ENCODE measurements at regions not wholly inside any gene's neighbourhood (a gene's known extent, or its start where the extent isn't known, plus 50 kb on each side); places are given as distances from the start of the nearest gene placed in this dataset.

DNA sequence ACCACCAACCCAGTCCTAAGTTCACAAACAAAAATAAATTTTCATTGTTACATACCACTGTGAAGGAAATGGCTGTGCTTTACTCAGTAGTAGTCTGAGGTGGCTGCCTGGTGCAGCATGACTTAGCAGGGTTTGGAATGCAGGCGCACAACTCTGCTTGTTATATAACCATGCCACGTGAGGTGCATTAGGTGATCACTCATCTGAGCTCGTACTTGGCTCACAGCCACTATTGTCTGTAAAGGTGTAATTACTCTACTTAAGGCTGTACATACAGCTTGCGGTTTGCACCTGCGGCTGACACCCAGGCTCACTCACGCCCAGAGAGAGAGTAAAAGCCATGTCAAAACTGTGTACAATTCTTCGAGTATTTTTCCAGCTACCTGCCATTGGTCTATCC, 599.4 kb downstream of the LTN1 start:
- ATAC-seq (no peak), DNase-seq (ENCODE audit: low spot score) (no peak)
- peaks cover 23% of the 10 kb centered on the region for H3K9me3 Mint-ChIP-seq
- no peak overlapping the region for H3K4me3 Mint-ChIP-seq
- ChIA-PET POLR2A (no interaction called here), CTCF (interaction anchor here (1.2 kb wide), 1 partner anchor 352 kb away, joined by 3 read pairs; no protein-coding TSS in a partner anchor)
- peaks cover 16% of the 10 kb centered on the region for H3K36me3 Mint-ChIP-seq
- no peaks in the 10 kb centered on the region for H3K27me3 Mint-ChIP-seq (ENCODE audit: low read depth)
- H3K27ac Mint-ChIP-seq = no peak overlapping the region
- TF ChIP-seq ZNF423 (CRISPR knock-in tag; IDR thresholded peaks at IDR 0.05) (no peak), KAT7 (CRISPR knock-in tag; IDR thresholded peaks at IDR 0.05; ENCODE audit: borderline replicate concordance) (no peak), ZNF532 (CRISPR knock-in tag; IDR thresholded peaks at IDR 0.05; ENCODE audit: borderline replicate concordance) (no peak), FOXJ3 (CRISPR knock-in tag; IDR thresholded peaks at IDR 0.05; ENCODE audit: borderline replicate concordance) (no peak), NFYB (CRISPR knock-in tag; conservative IDR thresholded peaks at IDR 0.05; ENCODE audit: low read depth) (no peak), FOXP4 (CRISPR knock-in tag; IDR thresholded peaks at IDR 0.05) (no peak), ZNF671 (CRISPR knock-in tag; IDR thresholded peaks at IDR 0.05) (no peak), OVOL2 (CRISPR knock-in tag; IDR thresholded peaks at IDR 0.05; ENCODE audit: borderline replicate concordance) (no peak), TEAD4 (CRISPR knock-in tag; IDR thresholded peaks at IDR 0.05) (no peak), MXD4 (CRISPR knock-in tag; IDR thresholded peaks at IDR 0.05; ENCODE audit: borderline replicate concordance) (no peak), PRRX2 (CRISPR knock-in tag; IDR thresholded peaks at IDR 0.05) (no peak)
- TF ChIP-seq, protein P1, sequence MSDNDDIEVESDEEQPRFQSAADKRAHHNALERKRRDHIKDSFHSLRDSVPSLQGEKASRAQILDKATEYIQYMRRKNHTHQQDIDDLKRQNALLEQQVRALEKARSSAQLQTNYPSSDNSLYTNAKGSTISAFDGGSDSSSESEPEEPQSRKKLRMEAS (CRISPR knock-in tag; IDR thresholded peaks at IDR 0.05) = no peak
- TF ChIP-seq, protein P2, sequence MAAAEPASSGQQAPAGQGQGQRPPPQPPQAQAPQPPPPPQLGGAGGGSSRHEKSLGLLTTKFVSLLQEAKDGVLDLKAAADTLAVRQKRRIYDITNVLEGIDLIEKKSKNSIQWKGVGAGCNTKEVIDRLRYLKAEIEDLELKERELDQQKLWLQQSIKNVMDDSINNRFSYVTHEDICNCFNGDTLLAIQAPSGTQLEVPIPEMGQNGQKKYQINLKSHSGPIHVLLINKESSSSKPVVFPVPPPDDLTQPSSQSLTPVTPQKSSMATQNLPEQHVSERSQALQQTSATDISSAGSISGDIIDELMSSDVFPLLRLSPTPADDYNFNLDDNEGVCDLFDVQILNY (CRISPR knock-in tag; IDR thresholded peaks at IDR 0.05) = no peak
- TF ChIP-seq, protein P3, sequence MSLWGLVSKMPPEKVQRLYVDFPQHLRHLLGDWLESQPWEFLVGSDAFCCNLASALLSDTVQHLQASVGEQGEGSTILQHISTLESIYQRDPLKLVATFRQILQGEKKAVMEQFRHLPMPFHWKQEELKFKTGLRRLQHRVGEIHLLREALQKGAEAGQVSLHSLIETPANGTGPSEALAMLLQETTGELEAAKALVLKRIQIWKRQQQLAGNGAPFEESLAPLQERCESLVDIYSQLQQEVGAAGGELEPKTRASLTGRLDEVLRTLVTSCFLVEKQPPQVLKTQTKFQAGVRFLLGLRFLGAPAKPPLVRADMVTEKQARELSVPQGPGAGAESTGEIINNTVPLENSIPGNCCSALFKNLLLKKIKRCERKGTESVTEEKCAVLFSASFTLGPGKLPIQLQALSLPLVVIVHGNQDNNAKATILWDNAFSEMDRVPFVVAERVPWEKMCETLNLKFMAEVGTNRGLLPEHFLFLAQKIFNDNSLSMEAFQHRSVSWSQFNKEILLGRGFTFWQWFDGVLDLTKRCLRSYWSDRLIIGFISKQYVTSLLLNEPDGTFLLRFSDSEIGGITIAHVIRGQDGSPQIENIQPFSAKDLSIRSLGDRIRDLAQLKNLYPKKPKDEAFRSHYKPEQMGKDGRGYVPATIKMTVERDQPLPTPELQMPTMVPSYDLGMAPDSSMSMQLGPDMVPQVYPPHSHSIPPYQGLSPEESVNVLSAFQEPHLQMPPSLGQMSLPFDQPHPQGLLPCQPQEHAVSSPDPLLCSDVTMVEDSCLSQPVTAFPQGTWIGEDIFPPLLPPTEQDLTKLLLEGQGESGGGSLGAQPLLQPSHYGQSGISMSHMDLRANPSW (CRISPR knock-in tag; conservative IDR thresholded peaks at IDR 0.05; ENCODE audit: low read depth) = no peak
- TF ChIP-seq, protein P4, sequence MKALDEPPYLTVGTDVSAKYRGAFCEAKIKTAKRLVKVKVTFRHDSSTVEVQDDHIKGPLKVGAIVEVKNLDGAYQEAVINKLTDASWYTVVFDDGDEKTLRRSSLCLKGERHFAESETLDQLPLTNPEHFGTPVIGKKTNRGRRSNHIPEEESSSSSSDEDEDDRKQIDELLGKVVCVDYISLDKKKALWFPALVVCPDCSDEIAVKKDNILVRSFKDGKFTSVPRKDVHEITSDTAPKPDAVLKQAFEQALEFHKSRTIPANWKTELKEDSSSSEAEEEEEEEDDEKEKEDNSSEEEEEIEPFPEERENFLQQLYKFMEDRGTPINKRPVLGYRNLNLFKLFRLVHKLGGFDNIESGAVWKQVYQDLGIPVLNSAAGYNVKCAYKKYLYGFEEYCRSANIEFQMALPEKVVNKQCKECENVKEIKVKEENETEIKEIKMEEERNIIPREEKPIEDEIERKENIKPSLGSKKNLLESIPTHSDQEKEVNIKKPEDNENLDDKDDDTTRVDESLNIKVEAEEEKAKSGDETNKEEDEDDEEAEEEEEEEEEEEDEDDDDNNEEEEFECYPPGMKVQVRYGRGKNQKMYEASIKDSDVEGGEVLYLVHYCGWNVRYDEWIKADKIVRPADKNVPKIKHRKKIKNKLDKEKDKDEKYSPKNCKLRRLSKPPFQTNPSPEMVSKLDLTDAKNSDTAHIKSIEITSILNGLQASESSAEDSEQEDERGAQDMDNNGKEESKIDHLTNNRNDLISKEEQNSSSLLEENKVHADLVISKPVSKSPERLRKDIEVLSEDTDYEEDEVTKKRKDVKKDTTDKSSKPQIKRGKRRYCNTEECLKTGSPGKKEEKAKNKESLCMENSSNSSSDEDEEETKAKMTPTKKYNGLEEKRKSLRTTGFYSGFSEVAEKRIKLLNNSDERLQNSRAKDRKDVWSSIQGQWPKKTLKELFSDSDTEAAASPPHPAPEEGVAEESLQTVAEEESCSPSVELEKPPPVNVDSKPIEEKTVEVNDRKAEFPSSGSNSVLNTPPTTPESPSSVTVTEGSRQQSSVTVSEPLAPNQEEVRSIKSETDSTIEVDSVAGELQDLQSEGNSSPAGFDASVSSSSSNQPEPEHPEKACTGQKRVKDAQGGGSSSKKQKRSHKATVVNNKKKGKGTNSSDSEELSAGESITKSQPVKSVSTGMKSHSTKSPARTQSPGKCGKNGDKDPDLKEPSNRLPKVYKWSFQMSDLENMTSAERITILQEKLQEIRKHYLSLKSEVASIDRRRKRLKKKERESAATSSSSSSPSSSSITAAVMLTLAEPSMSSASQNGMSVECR (CRISPR knock-in tag; IDR thresholded peaks at IDR 0.05; ENCODE audit: borderline replicate concordance) = no peak
- TF ChIP-seq, protein P5, sequence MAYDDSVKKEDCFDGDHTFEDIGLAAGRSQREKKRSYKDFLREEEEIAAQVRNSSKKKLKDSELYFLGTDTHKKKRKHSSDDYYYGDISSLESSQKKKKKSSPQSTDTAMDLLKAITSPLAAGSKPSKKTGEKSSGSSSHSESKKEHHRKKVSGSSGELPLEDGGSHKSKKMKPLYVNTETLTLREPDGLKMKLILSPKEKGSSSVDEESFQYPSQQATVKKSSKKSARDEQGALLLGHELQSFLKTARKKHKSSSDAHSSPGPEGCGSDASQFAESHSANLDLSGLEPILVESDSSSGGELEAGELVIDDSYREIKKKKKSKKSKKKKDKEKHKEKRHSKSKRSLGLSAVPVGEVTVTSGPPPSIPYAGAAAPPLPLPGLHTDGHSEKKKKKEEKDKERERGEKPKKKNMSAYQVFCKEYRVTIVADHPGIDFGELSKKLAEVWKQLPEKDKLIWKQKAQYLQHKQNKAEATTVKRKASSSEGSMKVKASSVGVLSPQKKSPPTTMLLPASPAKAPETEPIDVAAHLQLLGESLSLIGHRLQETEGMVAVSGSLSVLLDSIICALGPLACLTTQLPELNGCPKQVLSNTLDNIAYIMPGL (CRISPR knock-in tag; IDR thresholded peaks at IDR 0.05) = no peak
- TF ChIP-seq, protein P6, sequence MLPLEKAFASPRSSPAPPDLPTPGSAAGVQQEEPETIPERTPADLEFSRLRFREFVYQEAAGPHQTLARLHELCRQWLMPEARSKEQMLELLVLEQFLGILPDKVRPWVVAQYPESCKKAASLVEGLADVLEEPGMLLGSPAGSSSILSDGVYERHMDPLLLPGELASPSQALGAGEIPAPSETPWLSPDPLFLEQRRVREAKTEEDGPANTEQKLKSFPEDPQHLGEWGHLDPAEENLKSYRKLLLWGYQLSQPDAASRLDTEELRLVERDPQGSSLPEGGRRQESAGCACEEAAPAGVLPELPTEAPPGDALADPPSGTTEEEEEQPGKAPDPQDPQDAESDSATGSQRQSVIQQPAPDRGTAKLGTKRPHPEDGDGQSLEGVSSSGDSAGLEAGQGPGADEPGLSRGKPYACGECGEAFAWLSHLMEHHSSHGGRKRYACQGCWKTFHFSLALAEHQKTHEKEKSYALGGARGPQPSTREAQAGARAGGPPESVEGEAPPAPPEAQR (CRISPR knock-in tag; IDR thresholded peaks at IDR 0.05) = no peak
- H3K4me1 Mint-ChIP-seq = peaks cover 8% of the 10 kb centered on the region
